Ascending aorta (tissue), 2 donors: ENCODE measurements at regions not wholly inside any gene's neighbourhood (a gene's known extent, or its start where the extent isn't known, plus 50 kb on each side); places are given as distances from the start of the nearest gene placed in this dataset.

Experiments used
- DNase-seq, 2 donors: peaks; one replicate each; pipeline ENCODE4 v3.0.0-alpha.2; 2019; ENCODE audit warnings: low spot score in 2 of 2
- H3K27ac ChIP-seq, 2 donors: fragments of 200-600 bp; sonication (generic); one replicate each; pipeline ENCODE4 v1.5.1; 2016 to 2017; ENCODE audit warnings: mild to moderate bottlenecking in 1 of 2
- H3K27me3 ChIP-seq: fragments of 200-600 bp; sonication (generic); one replicate; pipeline ENCODE4 v1.5.1; 2017
- H3K36me3 ChIP-seq, 2 donors: fragments of 200-600 bp; sonication (generic); one replicate each; pipeline ENCODE4 v1.5.1; 2016
- H3K4me1 ChIP-seq, 2 donors: fragments of 200-600 bp; sonication (generic); one replicate each; pipeline ENCODE4 v1.5.1; 2016 to 2017; ENCODE audit warnings: mild to moderate bottlenecking in 1 of 2
- H3K4me3 ChIP-seq, 2 donors: fragments of 200-600 bp; sonication (generic); one replicate each; pipeline ENCODE4 v1.5.1; 2016 to 2017; ENCODE audit warnings: mild to moderate bottlenecking in 1 of 2
- H3K9me3 ChIP-seq, 2 donors: fragments of 200-600 bp; sonication (generic); one replicate each; pipeline ENCODE4 v1.5.1; 2016
- CTCF ChIP-seq, 3 experiments: fragments of 200-600 bp in 2 of 3; fragments of 450-650 bp in 1 of 3; sonication (generic) in 2 of 3; IDR thresholded peaks; one replicate each; pipeline ENCODE4 v1.5.1; 2016 to 2019; ENCODE audit warnings: antibody characterized with exemption in 3 of 3, mild to moderate bottlenecking in 1 of 3, moderate library complexity in 1 of 3
- intact Hi-C: fragments of 100-400 bp; cut with DNase I; formaldehyde crosslinking; loops from one replicate; pipeline ENCODE4 v1.15.1; 2023

GRCh38 chr14:32263939-32264567 lies 61.0 kb upstream of the RNU6-8 start:
- intact Hi-C loops, result no loop called here
- Histone ChIP-seq H3K27me3 (no peaks in the 10 kb centered on the region), H3K4me1 (no peaks in the 10 kb centered on the region), H3K4me3 (no peak overlapping the region), H3K9me3 (peaks cover 5 to 21% of the 10 kb centered on the region in 2 donors), H3K36me3 (no peaks in the 10 kb centered on the region), H3K27ac (no peak overlapping the region)
- TF ChIP-seq CTCF (IDR thresholded peaks at IDR 0.05), result no peak
- DNase-seq, result no peak

- no peak for TF ChIP-seq CTCF (IDR thresholded peaks at IDR 0.05)
- Histone ChIP-seq H3K9me3 (peaks cover 5 to 21% of the 10 kb centered on the region in 2 donors), H3K36me3 (no peaks in the 10 kb centered on the region), H3K4me3 (no peak overlapping the region), H3K4me1 (no peaks in the 10 kb centered on the region), H3K27ac (no peak overlapping the region), H3K27me3 (no peaks in the 10 kb centered on the region)
- DNase-seq, result no peak
- intact Hi-C loops, result no loop called here
These were observed 62.5 kb upstream of the RNU6-8 start for GRCh38 chr14:32265584-32265983.

DNA sequence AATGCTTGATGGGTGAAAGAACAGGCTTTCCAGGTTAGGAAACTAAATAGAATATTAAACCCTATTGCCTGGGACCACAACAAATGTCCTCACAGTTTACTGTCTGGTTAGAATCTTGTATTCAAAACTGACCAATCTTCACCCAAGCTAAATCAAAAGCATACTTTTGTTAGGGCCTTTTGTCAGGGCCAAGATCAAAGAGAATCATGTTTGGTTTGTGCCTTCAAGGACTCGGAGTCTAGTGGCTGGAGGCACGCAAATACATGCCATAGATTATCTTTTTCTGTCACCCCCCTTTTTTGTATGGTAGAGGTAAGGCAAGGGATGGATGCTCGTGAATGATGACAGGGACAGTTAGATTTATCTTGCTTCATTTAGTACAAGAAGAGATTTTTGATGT lies 51.1 kb upstream of the AKAP6 start:
- Histone ChIP-seq H3K36me3 (no peaks in the 10 kb centered on the region), H3K27me3 (no peaks in the 10 kb centered on the region), H3K4me1 (no peaks in the 10 kb centered on the region), H3K27ac (no peak overlapping the region), H3K9me3 (peaks cover 0 to 9% of the 10 kb centered on the region in 2 donors), H3K4me3 (no peak overlapping the region)
- intact Hi-C loops, result no loop called here
- TF ChIP-seq CTCF (IDR thresholded peaks at IDR 0.05), result no peak
- DNase-seq, result no peak
